Trophoblast cell (in vitro differentiated cells and primary cell): ENCODE measurements at regions not wholly inside any gene's neighbourhood (a gene's known extent, or its start where the extent isn't known, plus 50 kb on each side); places are given as distances from the start of the nearest gene placed in this dataset.

Source experiments
- DNase-seq, 2 donors: peaks; one replicate each; pipeline ENCODE4 v3.0.0-alpha.2; 2016
- H2AFZ ChIP-seq: 2 replicates; pipeline ENCODE4 v1.6.1; 2013; ENCODE audit warnings: low read length, moderate library complexity, mild to moderate bottlenecking; ENCODE audit not compliant: insufficient read depth, poor library complexity
- H2AK5ac ChIP-seq: 2 replicates; pipeline ENCODE4 v1.6.1; 2013; ENCODE audit warnings: mild to moderate bottlenecking, low read length
- H2BK120ac ChIP-seq: 2 replicates; pipeline ENCODE4 v1.6.1; 2013; ENCODE audit warnings: low read length, mild to moderate bottlenecking, moderate library complexity; ENCODE audit not compliant: insufficient read depth, poor library complexity
- H2BK12ac ChIP-seq: 2 replicates; pipeline ENCODE4 v1.6.1; 2013; ENCODE audit warnings: mild to moderate bottlenecking, low read length, moderate library complexity
- H2BK5ac ChIP-seq: 2 replicates; pipeline ENCODE4 v1.6.1; 2013; ENCODE audit warnings: low read length, low read depth, moderate library complexity, mild to moderate bottlenecking; ENCODE audit not compliant: poor library complexity
- H3K14ac ChIP-seq: 2 replicates; pipeline ENCODE4 v1.6.1; 2013; ENCODE audit warnings: mild to moderate bottlenecking, low read length
- H3K18ac ChIP-seq: 2 replicates; pipeline ENCODE4 v1.6.1; 2013; ENCODE audit warnings: mild to moderate bottlenecking, low read length
- H3K23ac ChIP-seq: 2 replicates; pipeline ENCODE4 v1.6.1; 2013; ENCODE audit warnings: low read length
- H3K27ac ChIP-seq: 2 replicates; pipeline ENCODE4 v1.5.1; 2013; ENCODE audit warnings: low read depth, mild to moderate bottlenecking, inconsistent platforms, low read length, moderate library complexity
- H3K27me3 ChIP-seq: 2 replicates; pipeline ENCODE4 v1.6.1; 2013; ENCODE audit warnings: inconsistent platforms, mild to moderate bottlenecking, low read length, moderate library complexity; ENCODE audit not compliant: insufficient read depth
- H3K36me3 ChIP-seq, 2 experiments: 1 replicate in 1 of 2; 2 replicates in 1 of 2; pipeline ENCODE4 v1.6.1; 2013; ENCODE audit warnings: low read length in 2 of 2, mild to moderate bottlenecking in 2 of 2, moderate library complexity in 1 of 2; ENCODE audit not compliant: insufficient read depth in 2 of 2, control insufficient read depth in 1 of 2
- H3K4ac ChIP-seq: 2 replicates; pipeline ENCODE4 v1.6.1; 2013; ENCODE audit warnings: low read depth, mild to moderate bottlenecking, low read length, moderate library complexity
- H3K4me1 ChIP-seq, 2 experiments: 1 replicate in 1 of 2; 2 replicates in 1 of 2; pipeline ENCODE4 v1.6.1; 2013; ENCODE audit warnings: low read length in 2 of 2, mild to moderate bottlenecking in 2 of 2, moderate library complexity in 1 of 2; ENCODE audit not compliant: insufficient read depth in 2 of 2, control insufficient read depth in 1 of 2
- H3K4me2 ChIP-seq: 2 replicates; pipeline ENCODE4 v1.6.1; 2013; ENCODE audit warnings: inconsistent platforms, mild to moderate bottlenecking, low read length, moderate library complexity
- H3K4me3 ChIP-seq: 2 replicates; pipeline ENCODE4 v1.5.1; 2013; ENCODE audit warnings: mild to moderate bottlenecking, low read depth, low read length, inconsistent platforms
- H3K79me1 ChIP-seq: one replicate; pipeline ENCODE4 v1.6.1; 2013; ENCODE audit warnings: low read length
- H3K79me2 ChIP-seq: 2 replicates; pipeline ENCODE4 v1.6.1; 2013; ENCODE audit warnings: low read length, mild to moderate bottlenecking; ENCODE audit not compliant: control insufficient read depth, insufficient read depth, poor library complexity
- H3K9ac ChIP-seq: 2 replicates; pipeline ENCODE4 v1.6.1; 2013; ENCODE audit warnings: mild to moderate bottlenecking, low read length
- H3K9me3 ChIP-seq: 2 replicates; pipeline ENCODE4 v1.6.1; 2013; ENCODE audit warnings: low read depth, mild to moderate bottlenecking, control low read depth, inconsistent platforms, low read length; ENCODE audit not compliant: insufficient read depth
- H4K12ac ChIP-seq: 2 replicates; pipeline ENCODE4 v1.6.1; 2013; ENCODE audit warnings: low read depth, mild to moderate bottlenecking, low read length, moderate library complexity
- H4K8ac ChIP-seq: 2 replicates; pipeline ENCODE4 v1.6.1; 2013; ENCODE audit warnings: low read depth, mild to moderate bottlenecking, low read length, moderate library complexity
- H4K91ac ChIP-seq: one replicate; pipeline ENCODE4 v1.6.1; 2013; ENCODE audit warnings: low read depth, mild to moderate bottlenecking, low read length, moderate library complexity
- WGBS: extraction: QIAGEN DNeasy Blood & Tissue Kit; methylation state at CpG from one replicate; pipeline ENCODE4 v1.1.7; 2013; ENCODE audit warnings: missing lambda C conversion rate; ENCODE audit not compliant: insufficient read length, insufficient coverage; ENCODE audit errors: extremely low coverage; 5-methylcytosine and 5-hydroxymethylcytosine counted together

- Histone ChIP-seq H2BK5ac (no peak overlapping the region), H2BK120ac (no peak overlapping the region), H3K14ac (no peak overlapping the region), H3K4me3 (no peak overlapping the region), H3K27ac (no peak overlapping the region), H3K4me2 (no peak overlapping the region), H4K12ac (no peak overlapping the region), H3K36me3 (no peaks in the 10 kb centered on the region), H3K79me2 (no peaks in the 10 kb centered on the region), H3K9me3 (peaks cover 5% of the 10 kb centered on the region), H2AFZ (no peak overlapping the region), H3K9ac (no peak overlapping the region), H3K18ac (no peak overlapping the region), H3K4ac (no peak overlapping the region), H4K91ac (no peak overlapping the region), H3K23ac (no peak overlapping the region), H3K4me1 (no peaks in the 10 kb centered on the region), H4K8ac (no peak overlapping the region), H3K27me3 (no peaks in the 10 kb centered on the region), H3K79me1 (no peaks in the 10 kb centered on the region), H2AK5ac (no peak overlapping the region), H2BK12ac (no peak overlapping the region)
- no peak for DNase-seq
- no CpG with 5 or more reads among the region's 2 CpGs for WGBS
Observed at GRCh38 chrY:8544715-8545114, 792.5 kb upstream of the TSPY4 start.

DNA sequence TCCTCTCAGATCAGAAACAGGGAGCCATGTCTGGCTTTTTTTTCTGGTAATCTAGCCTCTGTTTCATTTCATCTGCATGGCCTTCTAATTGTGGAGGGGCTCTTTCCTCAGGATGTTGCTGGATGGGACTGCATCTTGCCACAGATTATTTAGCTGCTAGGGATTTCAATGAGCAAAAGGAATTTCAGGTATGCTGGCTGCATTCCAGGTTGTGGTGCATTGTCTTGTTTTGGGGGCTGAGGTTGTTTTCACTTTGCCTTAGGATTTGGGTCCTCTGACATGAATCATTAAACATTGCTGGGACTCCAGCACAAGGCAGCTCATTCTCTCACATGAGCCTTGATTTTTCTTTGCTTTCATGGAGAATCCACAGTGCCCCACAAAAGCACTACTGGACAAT, 789.3 kb upstream of the TSPY4 start:
- no peak overlapping the region for H3K18ac ChIP-seq
- H3K14ac ChIP-seq: no peak overlapping the region
- H4K12ac ChIP-seq: no peak overlapping the region
- H3K79me1 ChIP-seq: no peaks in the 10 kb centered on the region
- no peaks in the 10 kb centered on the region for H3K4me1 ChIP-seq
- H3K79me2 ChIP-seq: no peaks in the 10 kb centered on the region
- H3K27ac ChIP-seq: no peak overlapping the region
- no peak overlapping the region for H4K8ac ChIP-seq
- no peak overlapping the region for H2AFZ ChIP-seq
- H3K4ac ChIP-seq: no peak overlapping the region
- H2BK120ac ChIP-seq: no peak overlapping the region
- no peak overlapping the region for H3K4me2 ChIP-seq
- no peak overlapping the region for H2BK12ac ChIP-seq
- no peak for DNase-seq
- no peak overlapping the region for H2AK5ac ChIP-seq
- no peak overlapping the region for H2BK5ac ChIP-seq
- H4K91ac ChIP-seq: no peak overlapping the region
- no peaks in the 10 kb centered on the region for H3K27me3 ChIP-seq
- H3K23ac ChIP-seq: no peak overlapping the region
- no peak overlapping the region for H3K9ac ChIP-seq
- no peaks in the 10 kb centered on the region for H3K36me3 ChIP-seq
- peaks cover 6% of the 10 kb centered on the region for H3K9me3 ChIP-seq
- no peak overlapping the region for H3K4me3 ChIP-seq

- H3K27me3 ChIP-seq: no peaks in the 10 kb centered on the region
- no peak overlapping the region for H2AFZ ChIP-seq
- no peaks in the 10 kb centered on the region for H3K79me1 ChIP-seq
- no peaks in the 10 kb centered on the region for H3K79me2 ChIP-seq
- H3K4me2 ChIP-seq: no peak overlapping the region
- H4K12ac ChIP-seq: no peak overlapping the region
- no peak overlapping the region for H3K27ac ChIP-seq
- H3K14ac ChIP-seq: no peak overlapping the region
- no peak overlapping the region for H4K8ac ChIP-seq
- no peak overlapping the region for H2BK120ac ChIP-seq
- H3K4me1 ChIP-seq: no peaks in the 10 kb centered on the region
- H2BK12ac ChIP-seq: no peak overlapping the region
- H4K91ac ChIP-seq: no peak overlapping the region
- no peak overlapping the region for H3K23ac ChIP-seq
- H3K9me3 ChIP-seq: peaks cover 6% of the 10 kb centered on the region
- H3K4ac ChIP-seq: no peak overlapping the region
- H2BK5ac ChIP-seq: no peak overlapping the region
- no peak overlapping the region for H3K18ac ChIP-seq
- no CpG with 5 or more reads among the region's 2 CpGs for WGBS
- H3K36me3 ChIP-seq: no peaks in the 10 kb centered on the region
- no peak overlapping the region for H3K4me3 ChIP-seq
- DNase-seq: no peak
- no peak overlapping the region for H3K9ac ChIP-seq
- H2AK5ac ChIP-seq: no peak overlapping the region
Observed at GRCh38 chrY:8551323-8551722, 785.9 kb upstream of the TSPY4 start.

DNA sequence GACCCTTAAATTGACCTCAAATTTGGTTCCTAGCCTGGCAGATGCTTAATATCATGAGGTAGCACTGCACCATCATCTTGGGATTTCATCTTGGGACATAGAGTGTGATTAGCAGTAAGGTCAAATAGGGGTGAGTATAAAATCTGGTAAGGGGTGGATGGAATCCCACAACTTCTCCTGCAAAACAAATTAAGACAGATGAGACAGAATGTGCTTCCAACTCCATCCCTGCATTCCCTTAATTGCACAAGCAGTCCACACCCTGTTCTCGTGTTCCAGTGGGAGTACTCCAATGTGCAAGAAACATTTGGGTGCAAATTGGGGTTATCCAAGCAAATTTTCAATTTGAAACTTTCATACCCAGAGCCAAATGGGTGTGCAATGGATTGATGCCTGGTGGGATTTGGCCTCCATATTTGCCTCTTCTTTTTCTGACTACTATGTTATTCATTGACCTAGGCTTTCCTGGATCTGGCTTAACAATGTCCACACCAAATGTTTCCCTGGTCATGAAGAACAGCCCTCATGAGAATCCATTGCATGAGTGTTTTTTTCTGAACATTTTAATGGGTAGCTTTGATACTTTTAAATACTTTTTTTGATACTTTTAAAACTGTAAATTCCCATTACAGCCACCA, 785.0 kb upstream of the TSPY4 start:
- no peak overlapping the region for H3K4ac ChIP-seq
- no peak overlapping the region for H3K27ac ChIP-seq
- WGBS: no CpG with 5 or more reads among the region's 1 CpG
- H3K27me3 ChIP-seq: no peaks in the 10 kb centered on the region
- H3K23ac ChIP-seq: no peak overlapping the region
- no peaks in the 10 kb centered on the region for H3K4me1 ChIP-seq
- no peaks in the 10 kb centered on the region for H3K79me2 ChIP-seq
- H3K36me3 ChIP-seq: no peaks in the 10 kb centered on the region
- no peak overlapping the region for H3K9ac ChIP-seq
- no peak overlapping the region for H2AK5ac ChIP-seq
- H4K8ac ChIP-seq: no peak overlapping the region
- no peak overlapping the region for H4K12ac ChIP-seq
- no peak overlapping the region for H2BK12ac ChIP-seq
- no peak overlapping the region for H3K4me2 ChIP-seq
- H2BK120ac ChIP-seq: no peak overlapping the region
- peaks cover 6% of the 10 kb centered on the region for H3K9me3 ChIP-seq
- H3K4me3 ChIP-seq: no peak overlapping the region
- no peak overlapping the region for H4K91ac ChIP-seq
- no peaks in the 10 kb centered on the region for H3K79me1 ChIP-seq
- DNase-seq: no peak
- no peak overlapping the region for H2BK5ac ChIP-seq
- H3K14ac ChIP-seq: no peak overlapping the region
- H2AFZ ChIP-seq: no peak overlapping the region
- no peak overlapping the region for H3K18ac ChIP-seq
